ENCODE measurements at regions not wholly inside any gene's neighbourhood (a gene's known extent, or its start where the extent isn't known, plus 50 kb on each side); places are given as distances from the start of the nearest gene placed in this dataset.

DNA sequence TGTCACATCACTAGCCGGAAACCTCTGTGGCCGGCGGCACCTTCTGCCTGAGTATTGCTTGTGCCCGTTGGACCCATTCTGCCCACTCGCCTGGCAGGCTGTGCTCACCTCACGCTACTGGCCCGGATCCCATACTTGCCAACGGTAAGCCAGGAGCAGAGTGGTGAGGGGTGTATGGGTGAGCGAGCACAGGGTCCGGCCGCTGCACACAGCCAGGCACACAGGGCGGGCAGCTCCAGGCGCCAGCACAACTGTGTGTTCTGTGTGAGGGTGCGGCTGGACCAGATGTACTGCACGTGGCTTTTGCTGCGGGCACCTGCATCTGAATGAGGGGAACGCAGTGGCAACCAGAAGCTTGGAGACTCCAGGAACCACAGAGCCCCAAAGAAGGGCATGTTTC lies 455.7 kb downstream of the CDH8 start:
- TF ChIP-seq, protein P1, sequence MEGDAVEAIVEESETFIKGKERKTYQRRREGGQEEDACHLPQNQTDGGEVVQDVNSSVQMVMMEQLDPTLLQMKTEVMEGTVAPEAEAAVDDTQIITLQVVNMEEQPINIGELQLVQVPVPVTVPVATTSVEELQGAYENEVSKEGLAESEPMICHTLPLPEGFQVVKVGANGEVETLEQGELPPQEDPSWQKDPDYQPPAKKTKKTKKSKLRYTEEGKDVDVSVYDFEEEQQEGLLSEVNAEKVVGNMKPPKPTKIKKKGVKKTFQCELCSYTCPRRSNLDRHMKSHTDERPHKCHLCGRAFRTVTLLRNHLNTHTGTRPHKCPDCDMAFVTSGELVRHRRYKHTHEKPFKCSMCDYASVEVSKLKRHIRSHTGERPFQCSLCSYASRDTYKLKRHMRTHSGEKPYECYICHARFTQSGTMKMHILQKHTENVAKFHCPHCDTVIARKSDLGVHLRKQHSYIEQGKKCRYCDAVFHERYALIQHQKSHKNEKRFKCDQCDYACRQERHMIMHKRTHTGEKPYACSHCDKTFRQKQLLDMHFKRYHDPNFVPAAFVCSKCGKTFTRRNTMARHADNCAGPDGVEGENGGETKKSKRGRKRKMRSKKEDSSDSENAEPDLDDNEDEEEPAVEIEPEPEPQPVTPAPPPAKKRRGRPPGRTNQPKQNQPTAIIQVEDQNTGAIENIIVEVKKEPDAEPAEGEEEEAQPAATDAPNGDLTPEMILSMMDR (IDR thresholded peaks at IDR 0.05) = no peak
- TF ChIP-seq POLR2A (IDR thresholded peaks at IDR 0.05) (no peak), POLR2AphosphoS5 (IDR thresholded peaks at IDR 0.05) (no peak)

All from prostate gland (tissue), 2 donors.